ENCODE measurements at regions not wholly inside any gene's neighbourhood (a gene's known extent, or its start where the extent isn't known, plus 50 kb on each side); places are given as distances from the start of the nearest gene placed in this dataset.

DNA sequence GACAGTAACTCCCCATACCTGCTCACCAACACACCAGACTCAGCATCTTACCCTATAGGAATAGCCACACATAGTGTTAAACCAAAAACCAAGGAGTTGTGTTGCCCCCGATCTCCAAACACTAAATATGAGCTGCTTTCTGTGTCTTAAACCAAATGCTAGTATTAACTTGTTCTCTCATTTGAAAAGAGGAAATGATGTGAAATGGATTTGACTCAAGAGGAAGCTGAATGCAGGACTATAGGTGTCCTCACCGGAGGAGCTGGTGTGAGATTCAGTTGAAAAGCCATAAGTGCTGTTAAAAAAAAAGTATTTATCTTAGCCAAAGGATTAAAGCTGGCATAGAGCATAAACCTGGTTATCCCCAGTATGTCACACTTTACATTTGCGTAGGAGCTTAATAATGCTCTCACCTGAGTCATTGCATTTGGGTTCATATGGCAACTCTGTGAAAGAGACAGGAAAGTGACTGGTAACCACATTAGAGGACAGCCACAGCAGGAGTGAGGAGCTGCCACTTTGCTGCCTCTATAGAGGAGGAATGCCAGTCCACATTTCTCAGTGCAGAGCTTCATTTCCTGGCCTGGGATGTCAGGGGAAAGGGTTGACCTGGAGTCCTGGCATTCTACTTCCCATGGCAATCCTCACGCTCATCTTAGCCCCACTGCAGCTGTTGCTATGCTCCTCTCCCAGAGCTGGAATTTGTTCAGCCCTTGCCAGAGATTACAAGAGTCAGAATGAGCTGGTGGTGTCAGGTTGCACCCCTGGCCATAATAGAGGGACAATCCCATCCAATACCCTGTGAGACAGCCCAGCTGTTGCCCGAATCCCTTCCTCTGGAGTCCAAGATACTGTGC, 143.3 kb upstream of the ANKFN1 start:
- DNase-seq, result peak; percentile 9

- DNase-seq, result no peak
Observed at GRCh38 chr17:56011406-56012131, 141.7 kb upstream of the ANKFN1 start.

DNA sequence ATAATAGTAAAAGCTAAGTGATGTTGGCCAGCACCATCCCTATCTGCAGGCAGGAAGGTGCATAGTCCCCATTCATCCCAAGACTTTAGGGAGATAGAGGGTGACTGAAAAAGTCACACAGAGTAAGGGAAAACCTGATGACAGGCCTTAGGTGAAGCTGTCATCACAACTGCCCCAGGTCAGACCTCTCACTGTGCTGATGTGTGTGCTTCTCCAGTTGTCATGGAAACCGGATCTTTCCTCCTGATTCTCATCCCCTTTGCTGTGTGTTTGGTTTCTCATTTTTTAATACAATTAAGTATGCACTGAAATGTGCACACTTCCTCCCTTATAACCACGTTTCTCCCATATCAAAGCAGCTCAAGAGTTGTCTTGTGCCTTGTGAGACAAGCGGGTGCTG, 135.1 kb upstream of the ANKFN1 start:
- no peak for DNase-seq

GRCh38 chr17:56020369-56020768, 132.9 kb upstream of the ANKFN1 start:
- no peak for DNase-seq

DNA sequence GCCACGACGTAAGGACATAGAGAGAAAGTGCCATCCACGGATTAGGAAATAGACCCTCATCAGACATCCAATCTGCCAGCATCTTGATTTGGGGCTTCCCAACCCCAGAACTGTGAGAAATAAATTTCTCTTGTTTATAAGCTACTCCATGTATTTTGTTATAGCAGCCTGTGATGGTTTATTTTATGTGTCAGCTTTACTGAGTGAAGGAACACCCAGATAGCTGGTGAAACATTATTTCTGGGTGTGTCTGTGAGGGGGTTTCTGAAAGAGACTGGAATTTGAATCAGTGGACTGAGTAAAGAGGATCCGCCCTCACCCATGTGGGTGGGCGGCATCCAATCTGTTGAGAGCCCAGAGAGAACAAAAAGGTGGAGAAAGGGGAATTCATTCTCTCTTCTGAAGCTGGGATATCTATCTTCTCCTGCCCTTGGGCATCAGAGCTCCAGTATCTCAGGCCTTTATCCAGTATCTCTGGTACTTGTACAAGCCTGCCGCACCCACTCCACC, 131.5 kb upstream of the ANKFN1 start:
- DNase-seq, result no peak

DNA sequence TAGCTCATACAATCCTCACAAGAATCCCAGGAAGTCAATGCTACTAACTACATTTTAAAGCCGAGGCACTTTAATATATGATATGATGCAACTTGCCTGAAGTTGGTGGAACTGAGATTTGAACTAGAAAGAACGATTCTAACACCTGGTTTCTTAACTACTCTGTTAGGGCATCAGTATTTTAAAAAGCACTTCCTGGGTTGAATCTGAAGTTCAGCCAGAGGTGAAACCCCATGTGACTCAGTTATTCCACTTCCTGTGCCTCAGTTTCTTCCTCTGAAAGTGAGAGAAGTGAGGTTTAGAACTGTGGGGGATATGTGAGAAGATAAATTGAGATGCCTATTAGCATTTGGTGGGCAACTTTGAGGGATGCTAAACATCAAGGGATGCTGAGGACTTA, 129.4 kb upstream of the ANKFN1 start:
- DNase-seq, result no peak

DNA sequence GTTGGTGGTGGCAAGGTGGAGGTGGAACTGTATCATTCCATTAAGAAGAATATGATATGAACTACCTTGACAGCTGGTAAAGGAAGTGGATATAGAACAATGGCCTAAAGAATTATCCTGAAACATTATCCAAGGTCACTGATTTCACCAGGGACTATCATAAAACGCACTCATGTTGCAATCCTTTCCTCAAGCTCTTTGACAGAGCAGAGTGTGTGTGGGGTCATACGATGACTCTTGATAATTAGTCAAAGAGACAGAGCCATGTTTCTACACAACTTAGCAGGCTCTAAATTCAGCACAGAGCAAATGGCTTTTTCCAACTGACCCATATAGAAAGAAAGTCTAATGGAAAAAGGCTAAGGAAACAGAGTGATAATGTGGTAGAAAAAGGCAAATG, 126.4 kb upstream of the ANKFN1 start:
- DNase-seq, result no peak

- no peak for DNase-seq
Observed at GRCh38 chr17:56028837-56029236, 124.4 kb upstream of the ANKFN1 start.

DNA sequence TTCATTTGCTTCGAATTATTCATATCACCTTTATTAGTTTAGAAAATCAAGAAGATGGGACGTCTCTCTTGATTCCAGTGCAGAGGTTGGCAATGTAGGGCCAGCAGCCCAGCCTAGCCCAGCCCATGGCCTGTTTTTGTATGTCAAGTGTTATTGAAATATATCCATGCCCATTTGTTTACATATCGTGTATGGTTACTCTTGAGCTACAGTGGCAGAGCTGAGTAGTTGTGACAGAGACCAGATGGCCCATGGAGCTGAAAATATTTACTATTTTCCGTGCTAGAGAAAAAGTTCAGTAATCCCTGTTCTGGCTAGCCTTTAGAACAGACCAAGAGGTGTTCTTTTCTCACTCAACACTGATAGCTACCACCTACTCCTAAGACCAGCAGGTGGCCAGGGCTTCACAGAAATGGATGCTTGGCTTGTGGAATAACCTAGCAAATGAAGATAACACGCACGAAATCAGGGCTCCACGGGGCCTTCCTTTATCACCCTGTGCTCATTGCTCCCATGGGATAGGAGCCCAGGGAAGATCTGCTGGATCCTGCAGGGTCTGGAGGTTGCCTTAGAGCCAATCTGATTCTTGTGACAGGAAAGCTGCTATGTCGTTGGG, 123.2 kb upstream of the ANKFN1 start:
- peak; percentile 17 for DNase-seq

- DNase-seq, result no peak
Observed at GRCh38 chr17:56031636-56032035, 121.6 kb upstream of the ANKFN1 start.

- DNase-seq, result no peak
Observed at GRCh38 chr17:56034197-56034635, 119.1 kb upstream of the ANKFN1 start.

DNA sequence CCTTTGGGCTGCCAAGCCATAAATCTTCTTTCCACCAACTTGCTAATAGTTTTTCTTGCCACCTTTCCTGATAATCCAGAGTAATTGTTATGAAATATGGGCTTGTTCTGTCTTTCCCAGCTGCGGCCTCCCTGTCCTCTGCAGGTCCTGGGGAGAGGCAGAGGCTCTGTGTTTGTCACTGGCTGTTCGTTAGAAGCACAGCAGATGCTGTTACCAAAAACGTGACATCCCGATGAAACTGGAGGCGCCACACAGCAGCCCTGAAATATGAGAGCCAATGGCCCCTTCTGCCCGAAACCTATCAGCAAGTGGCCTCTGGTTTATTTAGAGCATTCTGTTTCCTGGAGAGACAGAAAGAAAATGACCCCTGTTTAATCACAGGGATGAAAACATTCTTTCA, 115.1 kb upstream of the ANKFN1 start:
- DNase-seq, result no peak

DNA sequence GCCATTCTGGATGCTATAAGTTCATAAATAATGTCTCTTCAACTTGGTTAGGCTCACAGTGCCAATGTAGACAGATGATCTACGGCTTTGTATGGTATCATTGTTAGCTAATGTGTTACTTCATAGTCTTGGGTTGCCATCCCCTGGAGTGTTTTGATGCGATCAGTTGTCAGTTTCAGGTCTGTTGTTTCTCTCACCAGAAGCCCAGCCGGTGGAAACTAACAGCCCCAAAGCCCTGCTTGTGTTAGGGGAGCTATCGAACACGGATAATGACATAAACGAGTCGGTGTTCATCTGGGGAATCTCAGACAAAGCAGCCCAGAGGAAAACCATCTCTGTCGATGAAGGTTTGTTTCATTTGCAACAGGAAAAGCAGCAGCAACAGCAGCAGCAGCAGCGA, 107.4 kb upstream of the ANKFN1 start:
- no peak for DNase-seq

DNA sequence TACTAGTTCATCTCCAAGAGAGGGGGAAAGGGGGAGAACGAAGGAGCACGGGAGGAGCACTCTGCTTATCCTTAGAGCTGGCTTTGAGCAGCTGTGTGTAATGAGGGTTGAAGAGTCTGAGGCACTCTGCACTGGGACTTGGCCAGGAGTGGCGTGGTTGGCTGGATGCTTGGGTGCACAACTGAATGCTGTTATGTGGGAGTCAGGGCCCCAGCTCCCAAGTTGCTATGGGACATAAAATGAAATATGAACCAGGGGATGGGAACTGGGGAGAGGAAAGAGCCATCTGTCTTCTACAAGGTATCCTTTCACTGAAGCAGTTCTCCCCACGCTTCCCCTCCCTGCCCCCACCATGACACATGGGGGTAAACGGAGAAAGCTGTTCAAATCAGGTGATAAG, 105.9 kb upstream of the ANKFN1 start:
- DNase-seq, result no peak

DNA sequence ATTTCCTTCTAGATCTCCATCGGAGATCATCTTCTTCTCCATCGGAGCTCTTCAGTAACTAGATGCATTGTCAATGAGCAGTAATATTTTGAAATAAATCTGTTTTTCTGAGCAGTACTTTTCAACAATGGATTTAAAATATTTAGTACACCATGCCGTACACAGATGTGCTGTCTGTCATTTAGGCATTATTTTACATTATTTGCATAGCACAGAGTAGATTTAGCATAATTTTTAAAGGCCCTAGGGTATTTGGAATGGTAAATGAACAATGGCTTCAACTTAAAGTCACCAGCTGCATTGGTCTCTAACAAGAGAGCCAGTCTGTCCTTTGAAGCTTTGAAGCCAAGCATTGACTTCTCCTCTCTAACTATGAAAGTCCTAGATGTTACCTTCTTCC, 95.4 kb upstream of the ANKFN1 start:
- DNase-seq, result no peak

DNA sequence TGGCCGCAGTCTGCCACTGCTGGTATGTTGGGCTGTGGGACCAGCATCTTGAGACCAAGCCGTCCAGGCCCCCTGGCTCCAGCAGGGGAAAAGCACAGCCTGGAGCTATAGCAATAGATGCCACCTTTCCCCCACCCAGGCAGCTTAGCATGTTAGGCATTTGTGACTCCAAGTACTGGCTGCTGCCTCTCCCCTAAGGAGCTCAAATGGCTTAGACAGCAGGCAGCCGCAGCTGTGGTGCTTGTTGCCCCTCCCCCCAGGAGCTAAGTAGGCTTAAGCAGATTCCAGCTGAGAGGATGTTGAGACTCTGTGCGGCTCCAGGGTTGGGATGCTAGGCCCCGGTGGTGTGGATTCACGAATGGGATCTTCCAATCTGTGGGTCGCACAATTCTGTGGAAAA, 88.8 kb upstream of the ANKFN1 start:
- no peak for DNase-seq

DNA sequence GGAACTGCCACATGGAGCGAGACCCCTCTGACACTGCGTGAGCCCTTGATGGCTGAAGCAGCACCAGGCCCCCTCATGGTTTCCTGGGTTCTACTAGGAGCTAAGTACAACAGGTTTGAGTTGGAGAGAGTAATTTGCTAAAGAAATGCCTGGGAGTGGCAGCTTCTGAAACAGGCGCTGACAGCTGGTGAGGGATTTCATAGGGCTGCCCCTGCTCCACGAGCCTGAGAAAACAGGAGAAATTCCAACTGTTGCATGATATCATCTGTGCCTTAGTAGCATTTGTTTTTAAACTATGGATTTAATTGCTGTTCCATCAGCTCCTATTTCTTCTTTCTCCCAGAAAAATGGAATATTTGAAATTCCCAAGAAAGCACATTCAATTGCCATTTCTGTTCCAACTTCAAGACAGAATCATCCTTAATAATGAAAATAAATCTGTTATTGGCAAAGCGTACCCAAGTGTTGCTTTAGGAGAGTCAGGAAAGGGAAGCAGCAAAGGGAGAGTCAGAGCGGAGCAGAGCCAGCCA, 78.8 kb upstream of the ANKFN1 start:
- no peak for DNase-seq

DNA sequence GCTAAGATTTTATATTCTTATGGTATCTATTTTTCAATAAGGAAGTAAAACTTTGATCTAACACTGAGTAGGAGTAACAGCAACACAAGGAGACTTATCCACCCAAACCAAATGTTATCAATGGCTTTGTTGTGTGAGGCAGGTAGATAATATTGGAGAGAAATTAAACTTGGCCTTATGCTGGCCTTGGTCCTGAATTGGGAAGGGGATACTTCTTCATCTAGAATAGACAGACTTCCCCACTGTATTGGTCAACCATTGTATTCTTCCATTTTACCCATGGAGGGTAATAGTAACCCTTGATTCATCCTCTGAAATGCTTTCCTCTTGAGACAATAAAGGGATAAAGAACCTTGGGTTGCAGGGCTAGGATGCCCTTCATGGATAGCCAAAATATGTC, 76.3 kb upstream of the ANKFN1 start:
- no peak for DNase-seq

DNA sequence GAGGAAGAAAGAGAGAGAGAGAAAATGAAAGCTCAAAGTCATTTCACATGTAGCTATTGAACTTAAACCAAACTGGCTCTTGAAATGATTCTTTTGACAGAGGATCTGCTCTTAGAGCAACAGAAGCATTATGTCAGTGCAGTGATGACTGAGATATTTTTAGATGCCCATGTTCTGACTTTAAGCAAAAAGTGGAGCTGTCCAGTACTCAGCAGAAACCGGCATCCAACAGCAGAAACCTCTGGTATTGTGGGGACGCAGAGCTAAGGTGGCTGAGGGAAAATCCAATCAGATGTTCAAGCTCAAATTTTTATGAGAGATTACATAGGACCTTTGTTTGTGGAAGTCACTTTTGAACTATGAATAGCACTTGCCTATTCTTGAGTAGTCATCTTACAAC, 69.8 kb upstream of the ANKFN1 start:
- DNase-seq, result no peak

DNA sequence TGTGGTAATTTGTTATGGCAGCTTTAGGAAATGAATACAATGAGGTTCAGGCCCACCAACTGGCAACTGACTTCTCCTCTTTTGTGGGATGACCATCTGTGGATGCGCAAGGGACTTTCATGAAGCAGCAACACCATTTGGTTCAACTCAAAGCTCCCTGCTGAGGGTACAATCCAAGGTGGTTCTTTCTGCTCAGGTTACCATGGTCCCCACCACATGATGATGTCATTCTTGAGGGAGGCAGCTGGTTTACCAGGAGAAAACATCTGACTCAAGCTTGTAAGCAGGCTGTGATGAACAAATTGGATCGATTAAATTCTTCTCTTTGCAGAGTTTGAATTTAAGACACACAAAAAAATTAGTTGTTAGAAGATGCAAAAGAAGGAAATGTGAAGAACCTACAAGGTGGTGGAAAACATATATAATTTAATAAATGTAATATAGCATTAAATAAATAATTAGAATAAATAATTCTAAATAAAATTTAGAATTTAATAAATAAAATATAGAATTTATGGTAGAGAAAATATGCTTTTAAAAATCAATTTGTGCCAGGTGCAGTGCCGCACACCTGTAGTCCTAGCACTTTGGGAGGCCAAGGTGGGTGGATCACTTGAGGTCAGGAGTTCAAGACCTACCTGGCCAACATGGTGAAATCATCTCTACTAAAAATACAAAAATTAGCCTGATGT, 67.6 kb upstream of the ANKFN1 start:
- DNase-seq, result no peak

DNA sequence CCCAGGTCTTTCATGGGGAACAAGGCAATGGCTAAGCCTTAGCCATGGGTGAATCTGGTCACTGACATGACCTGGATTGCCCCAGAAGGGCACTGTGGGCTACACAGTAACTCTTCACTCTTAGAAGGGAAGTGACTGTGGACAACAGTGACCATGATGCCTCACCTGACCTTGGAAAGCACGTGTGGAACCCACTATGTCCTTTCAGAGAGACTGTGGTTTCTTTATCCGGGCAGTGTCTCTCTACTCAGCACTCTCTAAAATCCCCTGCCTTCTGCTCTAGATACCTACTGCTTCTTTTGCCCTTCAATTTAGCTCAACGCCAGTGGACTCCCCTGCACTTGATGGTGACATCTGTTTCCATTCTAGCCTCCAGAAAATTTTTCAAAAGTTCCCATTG, 66.1 kb upstream of the ANKFN1 start:
- no peak for DNase-seq

GRCh38 chr17:56096026-56096810, 57.1 kb upstream of the ANKFN1 start:
- no peak for DNase-seq
